ENCODE measurements at regions not wholly inside any gene's neighbourhood (a gene's known extent, or its start where the extent isn't known, plus 50 kb on each side); places are given as distances from the start of the nearest gene placed in this dataset.

DNA sequence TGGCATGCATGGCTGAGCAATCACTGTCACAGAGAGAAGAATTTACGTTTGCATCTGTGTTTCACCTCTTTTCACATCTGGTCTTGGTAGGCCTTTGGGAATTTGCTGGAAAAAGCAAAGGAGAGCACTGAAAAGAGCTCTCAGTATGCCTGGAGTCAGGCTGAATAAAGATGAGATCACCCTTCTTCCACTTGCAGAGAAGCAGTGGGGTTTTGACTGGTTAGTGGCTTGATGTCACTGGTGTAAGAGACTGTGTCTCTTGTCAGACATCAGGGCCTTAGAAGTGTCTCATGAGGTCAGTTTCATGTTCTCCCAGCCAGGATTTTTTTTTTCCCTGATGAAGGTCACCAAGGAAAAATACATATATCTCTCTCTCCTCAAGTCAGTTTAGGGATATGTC is 353.8 kb downstream of the INSIG2 start:
- intact Hi-C loops (cut with DNase I) = no loop called here
- Histone ChIP-seq H3K9me3 (no peaks in the 10 kb centered on the region), H3K27ac (replicated peaks in 1 of 4) (no peak overlapping the region), H3K36me3 (no peaks in the 10 kb centered on the region), H3K27me3 (no peaks in the 10 kb centered on the region), H3K4me3 (no peak overlapping the region), H3K4me1 (no peaks in the 10 kb centered on the region)
- 56% methylated on average over 1 of the region's 1 CpG for WGBS
- no peak for TF ChIP-seq EP300 (IDR thresholded peaks at IDR 0.05)
- TF ChIP-seq POLR2AphosphoS5 (IDR thresholded peaks at IDR 0.05) = no peak
- TF ChIP-seq POLR2A (IDR thresholded peaks at IDR 0.05; ENCODE audit: low read depth) = no peak
- DNase-seq (ENCODE audit: extremely low spot score) = no peak

DNA sequence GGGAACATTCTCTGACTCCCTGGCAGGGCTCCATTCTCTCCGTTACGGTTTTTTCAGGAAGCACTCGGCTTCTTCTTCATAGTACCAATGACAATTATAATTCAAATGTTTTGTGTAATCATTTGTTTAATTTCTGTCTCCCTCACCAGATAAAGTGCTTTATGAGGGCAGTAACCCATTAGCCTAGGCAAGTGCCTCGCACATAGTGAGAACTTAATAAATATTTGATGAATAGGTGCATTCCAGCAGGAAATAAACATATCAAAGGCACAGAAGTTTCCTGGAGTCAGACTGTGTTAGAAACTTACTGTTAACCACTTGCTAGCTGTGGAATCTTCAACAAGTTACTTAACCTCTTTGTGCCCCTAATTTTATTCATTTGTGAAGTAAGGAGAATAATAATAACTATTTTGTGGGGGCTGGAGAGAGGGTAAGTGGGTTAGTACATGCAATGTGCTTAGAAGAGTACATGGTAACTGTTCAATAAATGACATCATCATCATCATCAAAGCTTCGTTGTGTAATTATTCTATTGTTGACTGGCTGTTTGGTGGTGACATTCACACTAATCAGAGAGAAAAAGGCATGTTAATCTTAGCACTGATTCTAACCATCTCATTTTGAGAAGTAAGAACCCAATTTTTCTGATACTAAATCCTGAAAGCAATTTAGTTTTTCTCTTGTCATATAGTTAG is 352.3 kb downstream of the INSIG2 start:
- Histone ChIP-seq H3K36me3 (no peaks in the 10 kb centered on the region), H3K4me3 (no peak overlapping the region), H3K27ac (replicated peaks in 1 of 4) (no peak overlapping the region), H3K4me1 (no peaks in the 10 kb centered on the region), H3K27me3 (peaks cover 0 to 8% (median 0%) of the 10 kb centered on the region in 4 donors), H3K9me3 (no peaks in the 10 kb centered on the region)
- DNase-seq (ENCODE audit: extremely low spot score) = no peak
- TF ChIP-seq, protein P1, sequence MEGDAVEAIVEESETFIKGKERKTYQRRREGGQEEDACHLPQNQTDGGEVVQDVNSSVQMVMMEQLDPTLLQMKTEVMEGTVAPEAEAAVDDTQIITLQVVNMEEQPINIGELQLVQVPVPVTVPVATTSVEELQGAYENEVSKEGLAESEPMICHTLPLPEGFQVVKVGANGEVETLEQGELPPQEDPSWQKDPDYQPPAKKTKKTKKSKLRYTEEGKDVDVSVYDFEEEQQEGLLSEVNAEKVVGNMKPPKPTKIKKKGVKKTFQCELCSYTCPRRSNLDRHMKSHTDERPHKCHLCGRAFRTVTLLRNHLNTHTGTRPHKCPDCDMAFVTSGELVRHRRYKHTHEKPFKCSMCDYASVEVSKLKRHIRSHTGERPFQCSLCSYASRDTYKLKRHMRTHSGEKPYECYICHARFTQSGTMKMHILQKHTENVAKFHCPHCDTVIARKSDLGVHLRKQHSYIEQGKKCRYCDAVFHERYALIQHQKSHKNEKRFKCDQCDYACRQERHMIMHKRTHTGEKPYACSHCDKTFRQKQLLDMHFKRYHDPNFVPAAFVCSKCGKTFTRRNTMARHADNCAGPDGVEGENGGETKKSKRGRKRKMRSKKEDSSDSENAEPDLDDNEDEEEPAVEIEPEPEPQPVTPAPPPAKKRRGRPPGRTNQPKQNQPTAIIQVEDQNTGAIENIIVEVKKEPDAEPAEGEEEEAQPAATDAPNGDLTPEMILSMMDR (IDR thresholded peaks at IDR 0.05) = no peak
- TF ChIP-seq POLR2AphosphoS5 (IDR thresholded peaks at IDR 0.05) (no peak), POLR2A (IDR thresholded peaks at IDR 0.05; ENCODE audit: low read depth) (no peak), EP300 (IDR thresholded peaks at IDR 0.05) (no peak)
- intact Hi-C loops (cut with DNase I) = no loop called here
- 51% methylated on average over 5 of the region's 5 CpGs for WGBS

DNA sequence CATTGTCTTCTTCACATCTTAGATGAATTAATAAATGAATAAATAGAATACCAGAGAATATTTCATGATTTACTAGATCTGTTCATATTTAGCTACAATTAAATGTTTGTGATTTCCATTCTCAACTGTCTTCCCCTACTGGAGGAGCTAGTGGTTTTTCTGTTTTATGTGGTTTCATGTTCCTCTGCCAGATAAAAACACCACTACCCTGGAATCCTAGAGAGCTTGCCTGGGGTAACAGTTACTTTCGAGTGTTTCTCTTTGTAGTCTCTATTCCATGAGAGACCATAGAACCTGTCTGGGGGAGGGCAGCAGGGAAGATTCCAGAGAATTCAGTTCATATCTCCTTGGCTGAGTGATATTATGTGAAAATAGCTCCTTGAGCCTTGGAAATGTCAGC is 349.2 kb downstream of the INSIG2 start:
- TF ChIP-seq POLR2A (IDR thresholded peaks at IDR 0.05; ENCODE audit: low read depth) (no peak), EP300 (IDR thresholded peaks at IDR 0.05) (no peak), POLR2AphosphoS5 (IDR thresholded peaks at IDR 0.05) (no peak)
- TF ChIP-seq, protein P1 (IDR thresholded peaks at IDR 0.05) = no peak
- no peaks in the 10 kb centered on the region for H3K4me1 ChIP-seq
- 76% methylated on average over 1 of the region's 1 CpG for WGBS
- H3K9me3 ChIP-seq = no peaks in the 10 kb centered on the region
- no peak overlapping the region for H3K27ac ChIP-seq (replicated peaks in 1 of 4)
- no peaks in the 10 kb centered on the region for H3K36me3 ChIP-seq
- no peak for DNase-seq (ENCODE audit: extremely low spot score)
- peaks cover 0 to 10% (median 0%) of the 10 kb centered on the region in 4 donors for H3K27me3 ChIP-seq
- H3K4me3 ChIP-seq = no peak overlapping the region
- intact Hi-C loops (cut with DNase I) = no loop called here

DNA sequence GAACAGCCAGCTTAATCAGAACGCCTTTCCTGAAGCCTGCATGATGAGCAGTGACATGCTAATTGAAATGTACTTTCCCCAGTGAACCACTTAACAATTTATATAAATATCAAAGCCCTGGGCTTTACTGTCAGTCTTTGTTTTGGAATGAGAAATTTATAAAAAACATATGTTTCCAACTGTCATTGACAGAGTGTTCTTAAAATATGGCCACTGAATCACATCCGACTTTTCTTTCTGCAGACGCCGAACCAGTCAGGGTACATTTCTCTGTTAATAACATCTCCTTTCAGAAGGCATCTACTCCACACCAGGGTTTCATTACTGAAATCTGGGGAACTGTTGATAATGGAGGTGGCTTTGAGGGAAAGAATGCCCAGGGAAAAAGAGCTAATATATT is 343.7 kb downstream of the INSIG2 start:
- intact Hi-C loops (cut with DNase I) = no loop called here
- TF ChIP-seq EP300 (IDR thresholded peaks at IDR 0.05) (no peak), POLR2A (IDR thresholded peaks at IDR 0.05; ENCODE audit: low read depth) (no peak), POLR2AphosphoS5 (IDR thresholded peaks at IDR 0.05) (no peak)
- TF ChIP-seq, protein P1 (IDR thresholded peaks at IDR 0.05) = no peak
- Histone ChIP-seq H3K27ac (replicated peaks in 1 of 4) (no peak overlapping the region), H3K4me3 (no peak overlapping the region), H3K9me3 (peaks cover 0 to 6% (median 2%) of the 10 kb centered on the region in 4 donors), H3K4me1 (no peaks in the 10 kb centered on the region), H3K36me3 (no peaks in the 10 kb centered on the region), H3K27me3 (peaks cover 0 to 17% (median 0%) of the 10 kb centered on the region in 4 donors)
- 50% methylated on average over 4 of the region's 4 CpGs for WGBS
- no peak for DNase-seq (ENCODE audit: extremely low spot score)

DNA sequence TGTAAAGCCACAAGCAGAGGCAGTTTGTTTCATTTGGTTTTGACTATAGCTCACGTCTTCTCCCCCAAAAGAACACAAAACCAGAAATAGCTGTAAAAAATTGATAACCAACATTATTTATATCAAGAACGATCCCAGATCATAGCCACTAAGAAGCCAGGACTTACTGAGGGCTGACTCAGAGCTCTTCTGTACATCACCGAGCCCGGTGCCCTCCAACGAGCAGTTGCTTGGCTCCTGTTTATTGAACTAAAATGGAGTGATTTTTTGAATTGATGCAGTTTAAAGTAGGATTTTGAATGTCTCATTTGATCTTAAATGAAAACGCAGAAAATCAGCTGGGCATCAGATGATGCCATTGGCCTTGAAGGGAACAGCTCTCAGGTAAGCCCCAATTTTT is 343.3 kb downstream of the INSIG2 start:
- TF ChIP-seq EP300 (IDR thresholded peaks at IDR 0.05) (no peak), POLR2AphosphoS5 (IDR thresholded peaks at IDR 0.05) (no peak), POLR2A (IDR thresholded peaks at IDR 0.05; ENCODE audit: low read depth) (no peak)
- TF ChIP-seq, protein P1 (IDR thresholded peaks at IDR 0.05) = no peak
- WGBS = 77% methylated on average over 6 of the region's 6 CpGs
- DNase-seq (ENCODE audit: extremely low spot score) = no peak
- H3K27me3 ChIP-seq = peaks cover 0 to 17% (median 0%) of the 10 kb centered on the region in 4 donors
- no peak overlapping the region for H3K27ac ChIP-seq (replicated peaks in 1 of 4)
- H3K4me1 ChIP-seq = no peaks in the 10 kb centered on the region
- no peaks in the 10 kb centered on the region for H3K36me3 ChIP-seq
- H3K4me3 ChIP-seq = no peak overlapping the region
- peaks cover 0 to 6% (median 2%) of the 10 kb centered on the region in 4 donors for H3K9me3 ChIP-seq
- intact Hi-C loops (cut with DNase I) = no loop called here

Measured in esophagus muscularis mucosa (tissue), 4 donors.